HAP-1 (cell line): ENCODE measurements at regions not wholly inside any gene's neighbourhood (a gene's known extent, or its start where the extent isn't known, plus 50 kb on each side); places are given as distances from the start of the nearest gene placed in this dataset.

ENCODE experiments used
- DNase-seq, 2 experiments: peaks; one replicate each; pipeline ENCODE4 v3.0.0-alpha.2; 2016 to 2020; ENCODE audit warnings: low spot score in 2 of 2
- H3K27me3 ChIP-seq: fragments of 250-450 bp; sonication (Bioruptor Pico); 2 replicates; pipeline ENCODE4 v1.5.1; 2020; ENCODE audit warnings: low read depth, mild to moderate bottlenecking, moderate library complexity
- H3K36me3 ChIP-seq: fragments of 250-450 bp; sonication (Bioruptor Pico); replicated peaks from 2 replicates; pipeline ENCODE4 v1.5.1; 2020; ENCODE audit warnings: mild to moderate bottlenecking
- H3K4me1 ChIP-seq: fragments of 250-450 bp; sonication (Bioruptor Pico); 2 replicates; pipeline ENCODE4 v1.5.1; 2020; ENCODE audit warnings: mild to moderate bottlenecking
- H3K4me3 ChIP-seq: fragments of 250-450 bp; sonication (Bioruptor Pico); 2 replicates; pipeline ENCODE4 v1.5.1; 2020; ENCODE audit warnings: mild to moderate bottlenecking, moderate library complexity
- H3K9me3 ChIP-seq: fragments of 250-450 bp; sonication (Bioruptor Pico); 2 replicates; pipeline ENCODE4 v1.5.1; 2020; ENCODE audit warnings: mild to moderate bottlenecking, moderate library complexity
- in situ Hi-C: fragments of 300-500 bp; cut with MboI; formaldehyde crosslinking; loops from 3 replicates; pipeline ENCODE4 v1.14.3; 2020; ENCODE audit warnings: low sequenced_read_pairs, inconsistent platforms, mixed read lengths

DNA sequence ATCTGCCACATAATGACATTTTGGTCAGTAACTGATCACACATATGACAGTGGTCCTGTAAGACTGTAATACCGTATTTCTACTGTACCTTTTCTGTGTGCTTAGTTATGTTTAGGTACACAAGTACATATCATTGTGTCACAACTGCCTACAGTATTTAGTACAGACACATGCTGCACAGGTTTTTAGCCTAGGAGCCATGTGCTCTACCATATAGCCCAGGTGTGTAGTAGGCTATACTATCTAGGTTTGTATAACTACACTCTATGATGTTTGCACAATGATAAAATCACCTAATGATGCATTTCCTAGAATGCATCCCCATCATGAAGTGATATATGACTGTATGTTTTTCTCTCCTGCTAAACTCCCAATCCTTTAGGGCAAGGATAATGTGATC lies 61.2 kb upstream of the MIR17HG start:
- H3K27me3 ChIP-seq, result no peaks in the 10 kb centered on the region
- in situ Hi-C loops, result no loop called here
- no peaks in the 10 kb centered on the region for H3K9me3 ChIP-seq
- no peaks in the 10 kb centered on the region for H3K36me3 ChIP-seq
- DNase-seq, result no peak
- no peaks in the 10 kb centered on the region for H3K4me1 ChIP-seq
- no peak overlapping the region for H3K4me3 ChIP-seq

DNA sequence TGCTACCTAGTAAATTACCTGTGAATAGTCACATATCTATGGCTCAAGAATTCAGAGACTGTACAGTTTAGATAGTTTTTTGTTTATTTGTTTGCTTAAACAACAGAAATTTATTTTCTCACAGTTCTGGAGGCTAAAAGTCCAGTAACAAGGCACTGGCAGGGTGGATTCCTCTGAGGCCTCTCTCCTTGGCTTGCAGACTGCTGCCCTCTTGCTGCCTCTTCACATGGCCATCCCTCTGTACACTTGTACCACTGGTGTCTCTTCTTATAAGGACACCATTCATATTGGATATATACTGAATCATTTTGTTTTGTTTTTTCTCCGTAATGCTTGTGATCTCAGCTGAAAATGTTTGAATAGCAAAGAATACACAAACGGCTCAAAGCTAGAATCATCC lies 56.4 kb upstream of the MIR17HG start:
- no peaks in the 10 kb centered on the region for H3K4me1 ChIP-seq
- DNase-seq, result no peak

DNA sequence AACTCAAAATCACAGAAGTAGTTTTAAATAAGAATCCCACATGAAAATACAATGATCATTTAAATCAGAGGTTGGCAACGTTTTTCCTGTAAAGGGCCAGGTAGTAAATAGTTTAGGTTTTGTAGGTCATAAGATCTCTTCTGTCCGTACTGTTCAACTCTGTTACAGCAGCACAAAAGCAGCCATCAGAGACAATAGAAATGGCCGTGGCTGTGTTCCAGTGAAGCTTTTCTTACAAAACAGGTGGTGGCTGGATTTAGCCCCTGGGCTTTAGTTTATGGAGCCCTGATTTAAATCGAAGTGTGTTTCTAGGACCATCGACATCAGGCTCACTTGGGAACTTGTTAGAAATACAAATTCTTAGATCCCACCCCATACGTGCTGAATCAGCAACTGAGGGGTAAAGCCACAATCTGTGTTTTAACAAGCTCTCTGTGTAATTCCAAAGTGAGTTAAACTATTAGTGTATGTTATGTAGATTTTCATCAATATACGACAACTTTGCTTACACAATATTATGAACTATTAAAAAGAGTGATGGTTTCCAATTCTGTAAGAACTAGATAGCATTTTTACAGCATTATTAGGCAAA lies 54.8 kb upstream of the MIR17HG start:
- Histone ChIP-seq H3K4me1 (no peaks in the 10 kb centered on the region), H3K4me3 (no peak overlapping the region), H3K36me3 (no peaks in the 10 kb centered on the region), H3K9me3 (no peaks in the 10 kb centered on the region), H3K27me3 (no peaks in the 10 kb centered on the region)
- in situ Hi-C loops, result no loop called here
- peak; percentile 5 to 21 for DNase-seq

More for the DNA sequence above, 56.4 kb upstream of the MIR17HG start:
- H3K27me3 ChIP-seq, result no peaks in the 10 kb centered on the region
- no peak overlapping the region for H3K4me3 ChIP-seq
- H3K36me3 ChIP-seq, result no peaks in the 10 kb centered on the region
- H3K9me3 ChIP-seq, result no peaks in the 10 kb centered on the region
- in situ Hi-C loops, result no loop called here

DNA sequence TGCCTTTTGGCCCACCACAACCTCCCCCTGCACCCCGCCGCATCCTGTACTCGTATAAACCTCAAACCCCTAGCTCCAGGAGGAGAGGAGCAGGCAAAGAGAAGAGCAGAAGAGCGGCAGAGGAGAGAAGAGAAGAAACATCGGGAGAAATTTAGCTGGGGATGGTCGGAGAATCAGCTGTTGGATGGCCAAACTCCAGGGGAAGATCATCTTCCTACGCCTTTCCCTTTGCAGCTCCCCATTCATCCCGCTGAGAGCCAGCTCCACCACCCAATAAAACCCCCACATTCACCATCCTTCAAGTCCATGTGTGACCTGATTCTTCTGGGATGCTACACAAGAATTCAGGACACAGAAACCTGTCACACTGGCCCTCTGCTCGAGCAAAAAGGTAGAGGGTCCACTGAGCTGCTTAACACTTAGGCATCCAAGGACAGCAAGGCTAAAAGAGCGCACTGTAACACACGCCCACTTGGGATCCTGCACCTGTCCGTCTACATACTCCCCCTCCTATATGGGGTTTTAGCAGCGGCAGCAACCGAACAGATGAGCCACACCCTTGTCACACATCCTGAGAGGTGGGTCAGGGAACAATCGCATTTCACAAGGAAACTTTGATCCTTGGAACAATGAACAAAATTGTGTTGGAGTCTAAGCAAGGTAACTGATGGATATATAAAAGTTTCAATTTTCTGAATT lies 51.6 kb upstream of the MIR17HG start:
- H3K9me3 ChIP-seq, result no peaks in the 10 kb centered on the region
- in situ Hi-C loops, result no loop called here
- no peaks in the 10 kb centered on the region for H3K36me3 ChIP-seq
- DNase-seq, result no peak
- no peak overlapping the region for H3K4me3 ChIP-seq
- H3K27me3 ChIP-seq, result no peaks in the 10 kb centered on the region
- no peaks in the 10 kb centered on the region for H3K4me1 ChIP-seq

DNA sequence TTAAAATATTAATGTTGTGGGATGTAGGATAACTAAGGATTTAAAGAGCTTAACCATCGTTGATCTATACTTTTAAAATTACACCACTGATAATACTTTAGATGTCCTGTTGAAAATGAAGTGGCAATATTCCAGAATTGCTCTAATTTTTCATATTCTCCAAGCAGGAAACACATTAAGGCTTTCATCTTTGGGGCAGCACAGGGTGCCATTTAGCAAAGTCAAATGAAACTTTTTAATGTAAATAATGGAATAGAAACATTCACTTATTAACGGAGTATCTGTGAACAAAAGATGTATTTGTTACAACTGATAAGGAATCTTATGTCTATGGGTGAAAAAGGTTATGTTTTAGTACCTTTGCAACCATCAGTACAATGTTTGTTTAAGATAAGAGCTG lies 50.0 kb upstream of the MIR17HG start:
- no peaks in the 10 kb centered on the region for H3K4me1 ChIP-seq
- DNase-seq, result no peak
- no peak overlapping the region for H3K4me3 ChIP-seq
- H3K36me3 ChIP-seq, result no peaks in the 10 kb centered on the region
- H3K9me3 ChIP-seq, result no peaks in the 10 kb centered on the region
- in situ Hi-C loops, result no loop called here
- no peaks in the 10 kb centered on the region for H3K27me3 ChIP-seq
